Astrocyte (in vitro differentiated cells and primary cell): ENCODE measurements at regions not wholly inside any gene's neighbourhood (a gene's known extent, or its start where the extent isn't known, plus 50 kb on each side); places are given as distances from the start of the nearest gene placed in this dataset.

Source experiments
- CTCF ChIP-seq: IDR thresholded peaks from 2 replicates; pipeline ENCODE4 v1.5.1; 2011; ENCODE audit warnings: low read depth, mild to moderate bottlenecking, inconsistent platforms, low read length, moderate library complexity; ENCODE audit not compliant: insufficient read depth
- EZH2 ChIP-seq: IDR thresholded peaks from 2 replicates; pipeline ENCODE4 v1.6.1; 2012; ENCODE audit warnings: mild to moderate bottlenecking, low read length, inconsistent platforms; ENCODE audit not compliant: insufficient read depth

DNA sequence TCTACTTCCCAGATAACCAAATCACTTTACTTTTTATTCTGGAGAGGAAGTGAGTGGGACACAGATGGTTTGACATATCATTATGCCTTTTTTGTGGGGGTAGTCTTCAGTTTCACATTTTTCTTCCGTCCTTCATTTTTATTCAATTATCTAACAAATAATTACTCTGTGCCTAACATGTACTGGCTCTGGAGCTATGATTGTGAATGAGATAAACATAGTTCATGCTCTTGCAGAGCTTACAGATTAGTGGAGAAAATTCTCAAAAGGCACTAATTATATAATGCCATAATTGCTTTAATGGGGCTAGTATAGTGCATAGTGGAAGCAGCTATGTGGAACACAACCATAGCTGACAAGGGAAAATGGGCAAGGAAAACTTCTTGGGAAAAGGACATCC is 303.6 kb upstream of the TFPI start:
- TF ChIP-seq CTCF (no peak), EZH2 (no peak)
